Ishikawa (cell line): ENCODE measurements at regions not wholly inside any gene's neighbourhood (a gene's known extent, or its start where the extent isn't known, plus 50 kb on each side); places are given as distances from the start of the nearest gene placed in this dataset.

Experiments used
- CEBPB ChIP-seq: IDR thresholded peaks from 2 replicates; pipeline ENCODE4 v1.6.1; 2012
- CREB1 ChIP-seq: IDR thresholded peaks from 2 replicates; pipeline ENCODE4 v1.6.1; 2012; ENCODE audit warnings: low read depth
- EGR1 ChIP-seq: IDR thresholded peaks from 2 replicates; pipeline ENCODE4 v1.6.1; 2012
- EP300 ChIP-seq: IDR thresholded peaks from 2 replicates; pipeline ENCODE4 v1.6.1; 2012; ENCODE audit warnings: borderline replicate concordance
- FOXM1 ChIP-seq: IDR thresholded peaks from 2 replicates; pipeline ENCODE4 v1.6.1; 2012; ENCODE audit warnings: low read depth, borderline replicate concordance
- NFIC ChIP-seq: IDR thresholded peaks from 2 replicates; pipeline ENCODE4 v1.6.1; 2012
- RAD21 ChIP-seq: IDR thresholded peaks from 2 replicates; pipeline ENCODE4 v1.6.1; 2012; ENCODE audit warnings: low read depth
- TAF1 ChIP-seq: IDR thresholded peaks from 2 replicates; pipeline ENCODE4 v1.6.1; 2012; ENCODE audit warnings: low read depth, mild to moderate bottlenecking
- TCF12 ChIP-seq: IDR thresholded peaks from 2 replicates; pipeline ENCODE4 v1.6.1; 2012; ENCODE audit warnings: low read depth
- TEAD4 ChIP-seq: IDR thresholded peaks from 2 replicates; pipeline ENCODE4 v1.6.1; 2012
- YY1 ChIP-seq: IDR thresholded peaks from 2 replicates; pipeline ENCODE4 v1.6.1; 2012; ENCODE audit warnings: low read depth
- ZBTB7A ChIP-seq: IDR thresholded peaks from 2 replicates; pipeline ENCODE4 v1.6.1; 2012; ENCODE audit warnings: low read depth
- TF ChIP-seq, protein P1 (sequence below): IDR thresholded peaks from 2 replicates; pipeline ENCODE4 v1.6.1; 2012
- TF ChIP-seq, protein P2 (sequence below): IDR thresholded peaks from 2 replicates; pipeline ENCODE4 v1.6.1; 2012; ENCODE audit warnings: low read depth, mild to moderate bottlenecking
- TF ChIP-seq, protein P3 (sequence below): IDR thresholded peaks from 2 replicates; pipeline ENCODE4 v1.6.1; 2012

DNA sequence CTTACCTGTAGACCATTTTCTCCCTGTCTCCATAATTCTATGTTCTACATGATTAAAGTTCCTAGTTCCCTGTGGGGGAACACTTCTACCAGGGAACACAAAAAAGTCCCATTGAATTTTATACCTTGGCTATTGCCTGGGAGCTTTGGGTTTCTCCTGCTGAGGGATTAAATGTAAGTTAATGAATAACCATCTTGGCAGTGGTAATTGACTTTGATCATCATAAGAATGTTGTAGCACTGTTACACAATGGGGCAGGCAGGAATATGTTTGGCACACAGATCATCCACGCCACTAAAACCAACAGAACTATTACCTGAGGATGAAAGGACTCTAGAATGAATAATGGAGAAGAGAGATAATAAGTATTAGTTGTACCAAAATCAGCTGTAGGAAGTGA lies 1106.2 kb upstream of the GJE1 start:
- TF ChIP-seq TCF12 = no peak
- TF ChIP-seq CEBPB = no peak
- no peak for TF ChIP-seq RAD21
- TF ChIP-seq, protein P1, sequence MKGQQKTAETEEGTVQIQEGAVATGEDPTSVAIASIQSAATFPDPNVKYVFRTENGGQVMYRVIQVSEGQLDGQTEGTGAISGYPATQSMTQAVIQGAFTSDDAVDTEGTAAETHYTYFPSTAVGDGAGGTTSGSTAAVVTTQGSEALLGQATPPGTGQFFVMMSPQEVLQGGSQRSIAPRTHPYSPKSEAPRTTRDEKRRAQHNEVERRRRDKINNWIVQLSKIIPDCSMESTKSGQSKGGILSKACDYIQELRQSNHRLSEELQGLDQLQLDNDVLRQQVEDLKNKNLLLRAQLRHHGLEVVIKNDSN = no peak
- no peak for TF ChIP-seq FOXM1
- TF ChIP-seq, protein P2, sequence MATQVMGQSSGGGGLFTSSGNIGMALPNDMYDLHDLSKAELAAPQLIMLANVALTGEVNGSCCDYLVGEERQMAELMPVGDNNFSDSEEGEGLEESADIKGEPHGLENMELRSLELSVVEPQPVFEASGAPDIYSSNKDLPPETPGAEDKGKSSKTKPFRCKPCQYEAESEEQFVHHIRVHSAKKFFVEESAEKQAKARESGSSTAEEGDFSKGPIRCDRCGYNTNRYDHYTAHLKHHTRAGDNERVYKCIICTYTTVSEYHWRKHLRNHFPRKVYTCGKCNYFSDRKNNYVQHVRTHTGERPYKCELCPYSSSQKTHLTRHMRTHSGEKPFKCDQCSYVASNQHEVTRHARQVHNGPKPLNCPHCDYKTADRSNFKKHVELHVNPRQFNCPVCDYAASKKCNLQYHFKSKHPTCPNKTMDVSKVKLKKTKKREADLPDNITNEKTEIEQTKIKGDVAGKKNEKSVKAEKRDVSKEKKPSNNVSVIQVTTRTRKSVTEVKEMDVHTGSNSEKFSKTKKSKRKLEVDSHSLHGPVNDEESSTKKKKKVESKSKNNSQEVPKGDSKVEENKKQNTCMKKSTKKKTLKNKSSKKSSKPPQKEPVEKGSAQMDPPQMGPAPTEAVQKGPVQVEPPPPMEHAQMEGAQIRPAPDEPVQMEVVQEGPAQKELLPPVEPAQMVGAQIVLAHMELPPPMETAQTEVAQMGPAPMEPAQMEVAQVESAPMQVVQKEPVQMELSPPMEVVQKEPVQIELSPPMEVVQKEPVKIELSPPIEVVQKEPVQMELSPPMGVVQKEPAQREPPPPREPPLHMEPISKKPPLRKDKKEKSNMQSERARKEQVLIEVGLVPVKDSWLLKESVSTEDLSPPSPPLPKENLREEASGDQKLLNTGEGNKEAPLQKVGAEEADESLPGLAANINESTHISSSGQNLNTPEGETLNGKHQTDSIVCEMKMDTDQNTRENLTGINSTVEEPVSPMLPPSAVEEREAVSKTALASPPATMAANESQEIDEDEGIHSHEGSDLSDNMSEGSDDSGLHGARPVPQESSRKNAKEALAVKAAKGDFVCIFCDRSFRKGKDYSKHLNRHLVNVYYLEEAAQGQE = no peak
- TF ChIP-seq TAF1 = no peak
- no peak for TF ChIP-seq YY1
- no peak for TF ChIP-seq NFIC
- TF ChIP-seq ZBTB7A = no peak
- no peak for TF ChIP-seq EGR1
- TF ChIP-seq CREB1 = no peak
- TF ChIP-seq TEAD4 = no peak
- TF ChIP-seq, protein P3, sequence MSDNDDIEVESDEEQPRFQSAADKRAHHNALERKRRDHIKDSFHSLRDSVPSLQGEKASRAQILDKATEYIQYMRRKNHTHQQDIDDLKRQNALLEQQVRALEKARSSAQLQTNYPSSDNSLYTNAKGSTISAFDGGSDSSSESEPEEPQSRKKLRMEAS = no peak
- no peak for TF ChIP-seq EP300

DNA sequence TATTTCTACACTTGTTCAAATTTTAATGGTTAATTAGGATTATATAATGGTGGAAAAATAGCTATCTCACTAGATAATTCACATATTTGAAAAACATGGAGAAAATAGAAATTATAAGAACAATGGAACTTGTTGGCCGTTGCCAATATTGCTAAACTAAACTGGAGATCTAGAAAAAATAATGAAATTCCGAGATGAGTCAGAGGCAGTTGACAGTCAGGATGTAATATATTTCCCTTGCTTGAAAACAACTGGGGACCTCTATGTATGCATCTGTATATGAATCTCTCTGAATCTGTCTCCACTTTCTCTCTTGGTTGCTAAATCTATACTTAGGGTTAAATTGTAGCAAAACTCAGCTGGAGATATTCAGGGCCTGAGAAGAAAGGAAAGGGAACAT lies 1108.2 kb upstream of the GJE1 start:
- TF ChIP-seq ZBTB7A (no peak), FOXM1 (no peak), RAD21 (no peak), TCF12 (no peak), CREB1 (no peak), EGR1 (no peak), EP300 (no peak)
- TF ChIP-seq, protein P3 = no peak
- TF ChIP-seq, protein P1 = no peak

DNA sequence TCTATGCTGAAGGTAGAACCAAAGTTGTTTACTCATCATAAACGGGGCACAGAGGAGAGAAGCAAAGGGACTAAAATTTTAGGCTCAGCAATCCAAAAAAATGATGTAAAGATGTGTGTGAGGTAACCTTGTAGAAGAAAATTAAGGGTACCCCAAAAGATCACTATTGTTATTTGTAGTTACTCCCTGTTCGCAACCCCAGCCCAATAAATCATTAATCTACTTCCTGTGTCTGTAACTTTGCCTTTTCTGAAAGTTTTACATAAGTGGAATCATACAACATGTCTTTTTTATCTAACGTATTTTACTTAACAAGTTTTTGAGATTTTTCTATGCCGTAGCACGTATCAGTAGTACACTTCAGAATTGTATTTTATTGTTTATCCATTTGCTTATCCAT lies 1114.8 kb upstream of the GJE1 start:
- TF ChIP-seq, protein P2 = no peak
- no peak for TF ChIP-seq EGR1
- no peak for TF ChIP-seq EP300
- no peak for TF ChIP-seq TCF12
- TF ChIP-seq CREB1 = no peak
- no peak for TF ChIP-seq TEAD4
- TF ChIP-seq CEBPB = no peak
- no peak for TF ChIP-seq YY1
- no peak for TF ChIP-seq FOXM1
- TF ChIP-seq NFIC = no peak
- no peak for TF ChIP-seq TAF1

DNA sequence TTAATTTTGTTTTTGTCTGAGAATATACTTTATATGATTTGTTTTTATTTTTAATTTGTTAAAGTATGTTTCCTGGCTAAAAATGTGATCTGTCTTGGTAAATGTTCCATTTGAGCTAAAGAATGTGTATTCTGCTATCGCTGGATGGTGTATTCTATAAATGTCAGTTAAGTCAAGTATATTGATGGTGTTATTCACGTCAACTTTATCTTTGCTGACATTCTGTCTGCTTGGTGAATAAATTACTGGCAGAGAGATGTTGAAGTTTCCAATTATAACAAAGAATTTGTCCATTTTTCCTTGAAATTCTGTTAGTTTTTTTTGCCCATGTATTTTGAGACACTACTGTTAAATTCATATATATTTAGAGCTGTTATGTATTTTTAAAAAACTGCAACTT lies 1131.8 kb upstream of the GJE1 start:
- no peak for TF ChIP-seq TAF1
- no peak for TF ChIP-seq EP300
- TF ChIP-seq, protein P3 = no peak
- TF ChIP-seq, protein P2 = no peak
- TF ChIP-seq, protein P1 = no peak
- no peak for TF ChIP-seq CREB1
- TF ChIP-seq ZBTB7A = no peak
- TF ChIP-seq EGR1 = no peak
- TF ChIP-seq NFIC = no peak
- no peak for TF ChIP-seq RAD21
- no peak for TF ChIP-seq CEBPB
- no peak for TF ChIP-seq TCF12
- TF ChIP-seq FOXM1 = no peak
- no peak for TF ChIP-seq TEAD4
- TF ChIP-seq YY1 = no peak
